GM19438 (cell line): ENCODE measurements at regions not wholly inside any gene's neighbourhood (a gene's known extent, or its start where the extent isn't known, plus 50 kb on each side); places are given as distances from the start of the nearest gene placed in this dataset.

ENCODE experiments used
- ATAC-seq: cut with Tn5 transposase; IDR thresholded peaks from one replicate; pipeline ENCODE4 v1.9.1; 2021; ENCODE audit warnings: low read depth; ENCODE audit not compliant: unreplicated experiment

DNA sequence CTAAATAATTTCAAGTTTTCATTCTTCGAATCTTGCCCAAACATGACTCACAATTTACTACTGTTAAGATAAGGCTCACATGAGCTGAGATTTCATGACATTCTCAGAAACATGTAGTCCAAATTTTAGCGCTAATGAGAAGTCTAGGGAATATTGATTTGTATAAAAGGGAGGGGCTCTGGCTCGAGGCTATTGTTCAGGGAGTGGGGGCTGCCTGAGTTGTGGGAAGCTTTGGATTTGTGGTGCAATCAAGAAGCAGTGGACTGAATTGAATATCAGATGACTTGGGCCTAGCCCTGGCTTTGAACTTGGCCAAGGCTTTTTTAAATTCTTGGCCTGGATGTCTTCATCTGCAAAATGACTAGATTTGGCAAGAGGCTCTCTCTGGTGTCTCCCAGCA is 674.9 kb upstream of the FANCL start:
- ATAC-seq: no peak

DNA sequence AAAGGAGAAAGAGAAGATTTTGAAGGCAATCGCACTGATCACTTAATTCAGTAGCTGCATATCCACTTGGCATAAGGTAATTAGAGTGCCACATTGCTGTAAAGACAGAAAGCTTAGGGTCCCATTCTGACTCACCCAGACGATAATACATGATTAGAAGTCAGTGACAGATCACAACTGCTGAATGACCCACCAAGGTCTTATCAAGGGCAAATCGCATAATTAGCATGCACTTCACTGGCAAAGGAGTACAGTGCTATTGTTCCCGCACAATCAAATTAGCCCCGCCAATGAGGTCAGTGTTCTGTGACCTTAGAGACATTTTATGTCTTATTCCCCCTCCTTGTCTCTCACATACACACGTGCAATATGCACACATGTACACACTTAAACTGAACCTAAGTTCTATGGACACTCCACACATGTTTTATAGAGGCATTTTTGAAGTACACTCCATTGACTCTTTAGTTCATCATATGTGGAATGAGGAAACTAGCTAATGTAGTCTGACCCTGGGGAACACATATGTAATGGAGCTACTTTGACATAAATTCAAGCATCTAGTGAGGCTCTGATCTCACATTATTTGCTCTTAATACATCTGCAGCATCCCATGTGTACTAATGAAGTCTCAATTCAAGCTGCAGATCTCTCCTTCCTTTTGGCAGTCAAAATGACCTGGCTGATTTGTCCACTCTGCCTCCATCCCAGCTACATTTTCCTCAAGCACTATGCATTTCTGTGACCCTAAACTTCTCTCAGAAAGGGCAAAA is 673.8 kb upstream of the FANCL start:
- ATAC-seq: no peak

DNA sequence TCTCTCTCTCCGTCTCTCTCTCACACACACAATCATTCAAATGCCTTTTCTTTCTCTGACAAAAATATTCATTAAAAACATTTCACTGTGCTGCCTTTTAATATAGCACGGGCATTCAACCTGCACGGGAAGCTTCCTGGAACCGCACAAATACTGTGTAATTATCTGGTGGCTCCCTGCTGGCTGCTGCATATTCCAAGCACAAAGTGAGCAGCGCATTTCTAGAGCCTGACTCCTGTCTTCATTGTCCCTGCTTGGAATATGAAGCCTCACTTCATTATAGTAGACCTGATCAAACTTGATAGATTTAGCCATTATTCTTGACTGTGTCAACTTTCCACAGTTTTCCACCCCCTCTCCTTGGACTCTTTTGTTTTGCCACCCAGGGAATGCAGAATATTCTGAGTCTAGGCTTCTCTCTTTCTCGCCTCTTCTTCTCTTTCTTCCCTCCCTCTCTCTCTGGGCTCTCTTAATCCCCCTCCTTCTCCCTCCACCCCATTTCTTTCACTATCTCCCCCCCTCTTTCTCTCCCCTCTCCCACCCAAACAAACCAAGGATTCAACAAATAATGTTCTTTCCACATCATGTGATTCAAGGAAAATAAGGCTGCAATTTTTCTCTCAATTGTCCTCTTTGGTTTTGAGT is 672.1 kb upstream of the FANCL start:
- ATAC-seq: no peak

- ATAC-seq: no peak
Measured at GRCh38 chr2:58911877-58912276, 670.8 kb upstream of the FANCL start.

DNA sequence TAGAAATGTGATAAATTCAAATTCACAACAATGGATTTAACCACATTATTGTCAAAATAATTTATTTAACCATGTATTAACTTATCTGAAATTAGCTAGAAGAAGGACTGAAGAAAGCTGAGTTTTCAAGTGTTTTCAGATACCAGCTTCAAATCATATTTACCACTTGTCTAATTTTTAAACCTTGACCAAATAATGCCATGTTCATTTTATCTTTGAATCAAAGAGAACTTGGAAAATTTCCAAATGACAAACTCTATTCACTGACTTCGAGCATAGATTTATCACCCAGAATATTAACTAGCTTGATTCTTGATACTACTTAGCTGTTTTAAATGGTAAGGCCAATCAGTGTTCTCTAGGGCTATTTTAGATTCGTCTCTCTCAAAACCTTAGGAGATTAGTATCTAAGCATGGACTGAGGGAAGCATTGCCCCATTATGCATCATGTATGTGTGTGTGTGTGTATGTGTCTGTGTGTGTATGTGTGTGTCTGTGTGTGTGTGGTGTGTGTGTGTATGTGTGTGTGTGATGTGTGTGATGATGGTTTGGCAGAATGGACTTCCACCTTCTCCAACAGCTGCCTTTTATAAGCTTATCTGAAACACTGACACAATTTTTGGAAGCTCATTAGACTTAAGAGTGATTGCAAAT is 667.5 kb upstream of the FANCL start:
- ATAC-seq: no peak

DNA sequence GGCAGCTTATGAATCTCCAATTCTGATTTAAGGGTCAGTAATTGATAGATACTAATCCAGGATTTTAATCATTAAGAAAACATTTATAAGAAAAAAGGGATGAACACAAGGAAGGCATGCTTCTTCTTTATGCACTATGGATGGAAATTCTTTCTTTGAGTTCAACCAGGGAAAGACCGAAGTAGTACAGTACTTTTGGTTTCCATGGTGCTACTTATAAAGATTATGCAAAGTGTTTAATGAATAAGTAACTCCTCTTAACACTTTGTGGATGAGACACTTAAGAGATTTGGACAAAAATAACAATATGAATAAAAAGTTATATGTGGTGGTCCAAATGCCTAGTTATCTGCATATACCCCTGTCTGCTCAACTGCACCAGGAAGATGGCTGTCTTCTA is 666.5 kb upstream of the FANCL start:
- ATAC-seq: no peak

DNA sequence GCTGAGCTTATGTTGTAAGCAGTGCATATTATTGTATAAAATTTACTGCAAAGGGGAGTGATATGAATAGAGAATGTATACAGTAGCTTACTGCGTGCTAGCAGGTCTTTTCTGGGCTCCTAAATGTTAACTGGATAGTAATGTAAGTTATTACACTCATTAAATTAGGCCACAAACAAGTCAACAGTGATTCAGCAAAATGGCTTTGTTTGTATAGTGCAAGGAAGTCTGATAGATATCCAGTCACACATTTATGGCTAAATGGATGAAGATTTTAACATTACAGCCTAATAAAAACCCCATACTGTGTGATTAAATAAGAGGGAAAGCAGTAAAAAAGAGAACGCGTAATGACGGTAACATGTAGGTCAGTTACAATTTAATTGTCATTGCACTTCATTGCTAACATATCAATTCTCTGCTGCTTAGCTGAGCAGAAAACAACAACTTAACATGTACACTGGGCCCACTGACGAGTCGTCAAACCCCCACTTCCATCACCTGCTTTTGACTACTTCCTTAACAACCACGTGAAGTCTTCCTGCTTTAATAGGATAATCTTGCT is 665.0 kb upstream of the FANCL start:
- no peak for ATAC-seq

GRCh38 chr2:58904095-58904494 is 663.0 kb upstream of the FANCL start:
- ATAC-seq: no peak

GRCh38 chr2:58903427-58903826 is 662.3 kb upstream of the FANCL start:
- ATAC-seq: no peak

GRCh38 chr2:58900246-58901027 is 659.3 kb upstream of the FANCL start:
- ATAC-seq: no peak

- no peak for ATAC-seq
Measured at GRCh38 chr2:58899692-58900091, 658.6 kb upstream of the FANCL start.

GRCh38 chr2:58896638-58897037 is 655.5 kb upstream of the FANCL start:
- ATAC-seq: no peak

GRCh38 chr2:58895857-58896256 is 654.7 kb upstream of the FANCL start:
- no peak for ATAC-seq

GRCh38 chr2:58893656-58894351 is 652.7 kb upstream of the FANCL start:
- no peak for ATAC-seq

- no peak for ATAC-seq
Measured at GRCh38 chr2:58891828-58892377, 650.8 kb upstream of the FANCL start.

- no peak for ATAC-seq
Measured at GRCh38 chr2:58890865-58891525, 649.9 kb upstream of the FANCL start.

DNA sequence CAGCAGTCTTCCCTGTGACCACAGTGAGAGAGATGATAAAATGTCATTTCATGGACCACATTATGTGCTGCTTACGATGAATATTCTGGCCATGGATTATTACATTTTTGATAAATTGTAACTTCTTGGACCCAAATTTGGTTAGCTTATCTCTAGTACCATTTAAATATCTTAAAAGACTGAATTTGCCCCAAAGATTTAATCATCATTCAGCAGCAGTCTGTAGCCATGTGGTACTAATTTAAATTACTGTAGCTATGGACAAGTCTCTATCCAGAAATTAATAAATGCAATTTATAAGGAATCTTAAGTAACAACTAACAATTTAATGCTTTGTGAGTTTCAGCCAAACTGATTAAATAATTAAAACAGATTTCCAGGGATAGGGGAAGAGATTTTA is 644.9 kb upstream of the FANCL start:
- no peak for ATAC-seq

GRCh38 chr2:58879834-58880233 is 638.7 kb upstream of the FANCL start:
- ATAC-seq: no peak

GRCh38 chr2:58878778-58879177 is 637.7 kb upstream of the FANCL start:
- ATAC-seq: no peak
